ENCODE measurements at regions not wholly inside any gene's neighbourhood (a gene's known extent, or its start where the extent isn't known, plus 50 kb on each side); places are given as distances from the start of the nearest gene placed in this dataset.
A peak's percentile ranks its signal among the peaks of the same experiment; 100 is the strongest.

DNA sequence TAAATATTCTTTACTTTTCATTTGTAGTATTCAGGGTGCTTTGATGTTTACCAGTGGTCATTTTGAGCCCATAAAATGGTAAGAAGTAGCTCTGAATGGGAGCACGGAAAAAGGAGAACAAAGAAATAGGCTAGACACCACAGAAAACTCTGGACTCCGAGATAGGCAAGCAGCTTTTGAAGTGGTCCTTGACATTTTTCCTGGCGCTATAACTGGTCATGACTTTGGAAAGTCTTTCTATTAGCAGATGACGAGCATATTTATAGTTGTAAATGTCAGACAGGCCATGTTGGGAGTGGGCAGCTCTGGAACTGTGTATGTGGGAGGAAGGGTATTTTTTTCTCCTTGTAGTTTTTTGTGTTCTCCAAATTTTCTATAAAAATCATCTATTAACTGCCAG, 126.1 kb upstream of the POC5 start:
- Histone ChIP-seq H4K20me1 (ENCODE audit: insufficient read depth, low read length) (no peaks in the 10 kb centered on the region), H3K36me3 (replicated peaks; ENCODE audit: insufficient read depth, low read length) (no peaks in the 10 kb centered on the region), H3K79me2 (ENCODE audit: low read length) (no peaks in the 10 kb centered on the region), H3K9ac (ENCODE audit: low read length) (no peak overlapping the region), H3K4me2 (ENCODE audit: low read depth, low read length) (no peak overlapping the region), H3K9me3 (replicated peaks; ENCODE audit: insufficient read depth, low read length) (no peaks in the 10 kb centered on the region), H3K27ac (ENCODE audit: low read length) (no peak overlapping the region), H2AFZ (ENCODE audit: low read length) (no peak overlapping the region), H3K9me2 (replicated peaks; ENCODE audit: insufficient read depth, low read length) (no peaks in the 10 kb centered on the region), H3K4me3 (ENCODE audit: low read length) (no peak overlapping the region), H3F3A (ENCODE audit: insufficient read depth, low read length) (peaks cover 38% of the 10 kb centered on the region), H3K27me3 (replicated peaks; ENCODE audit: insufficient read depth, low read length) (no peaks in the 10 kb centered on the region), H3K4me1 (ENCODE audit: low read length) (peaks cover 61% of the 10 kb centered on the region)
- no peak for DNase-seq
- TF ChIP-seq EZH2 (optimal IDR thresholded peaks at IDR 0.05; ENCODE audit: low read depth, low read length) (no peak), EZH2phosphoT487 (IDR thresholded peaks at IDR 0.05; ENCODE audit: low read length) (no peak)
- TF ChIP-seq, protein P1, sequence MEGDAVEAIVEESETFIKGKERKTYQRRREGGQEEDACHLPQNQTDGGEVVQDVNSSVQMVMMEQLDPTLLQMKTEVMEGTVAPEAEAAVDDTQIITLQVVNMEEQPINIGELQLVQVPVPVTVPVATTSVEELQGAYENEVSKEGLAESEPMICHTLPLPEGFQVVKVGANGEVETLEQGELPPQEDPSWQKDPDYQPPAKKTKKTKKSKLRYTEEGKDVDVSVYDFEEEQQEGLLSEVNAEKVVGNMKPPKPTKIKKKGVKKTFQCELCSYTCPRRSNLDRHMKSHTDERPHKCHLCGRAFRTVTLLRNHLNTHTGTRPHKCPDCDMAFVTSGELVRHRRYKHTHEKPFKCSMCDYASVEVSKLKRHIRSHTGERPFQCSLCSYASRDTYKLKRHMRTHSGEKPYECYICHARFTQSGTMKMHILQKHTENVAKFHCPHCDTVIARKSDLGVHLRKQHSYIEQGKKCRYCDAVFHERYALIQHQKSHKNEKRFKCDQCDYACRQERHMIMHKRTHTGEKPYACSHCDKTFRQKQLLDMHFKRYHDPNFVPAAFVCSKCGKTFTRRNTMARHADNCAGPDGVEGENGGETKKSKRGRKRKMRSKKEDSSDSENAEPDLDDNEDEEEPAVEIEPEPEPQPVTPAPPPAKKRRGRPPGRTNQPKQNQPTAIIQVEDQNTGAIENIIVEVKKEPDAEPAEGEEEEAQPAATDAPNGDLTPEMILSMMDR (IDR thresholded peaks at IDR 0.05; ENCODE audit: low read length): no peak

DNA sequence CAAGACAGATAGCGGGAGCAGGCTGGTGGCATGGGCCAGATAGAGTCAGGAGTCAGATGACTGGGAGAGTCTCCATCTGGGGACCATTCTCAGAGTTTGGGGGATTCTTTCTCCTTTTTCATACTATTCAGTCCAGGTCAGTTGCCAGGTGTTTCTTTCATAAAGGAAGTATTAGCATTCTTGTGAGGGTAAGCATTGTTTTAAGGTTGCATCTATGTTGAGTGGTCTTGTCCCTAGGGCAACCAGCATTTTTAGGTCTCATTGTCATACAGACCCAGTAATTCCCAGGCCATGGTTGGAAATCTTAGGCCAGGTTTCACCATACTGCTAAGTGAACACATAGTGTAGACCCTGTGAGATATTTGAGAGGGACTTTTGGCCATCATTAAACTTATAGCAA, 122.3 kb upstream of the POC5 start:
- no peaks in the 10 kb centered on the region for H3K36me3 ChIP-seq (replicated peaks; ENCODE audit: insufficient read depth, low read length)
- peak; percentile 78 for DNase-seq
- H3F3A ChIP-seq (ENCODE audit: insufficient read depth, low read length): peaks cover 22% of the 10 kb centered on the region
- H3K4me2 ChIP-seq (ENCODE audit: low read depth, low read length): peak overlapping the region; percentile 22; the same call in 1 of the 2 replicates
- peak overlapping the region; percentile 38 for H3K9ac ChIP-seq (ENCODE audit: low read length)
- H2AFZ ChIP-seq (ENCODE audit: low read length): no peak overlapping the region
- no peaks in the 10 kb centered on the region for H4K20me1 ChIP-seq (ENCODE audit: insufficient read depth, low read length)
- H3K4me3 ChIP-seq (ENCODE audit: low read length): no peak overlapping the region
- H3K9me3 ChIP-seq (replicated peaks; ENCODE audit: insufficient read depth, low read length): no peaks in the 10 kb centered on the region; the same call in 1 of the 2 replicates
- peak overlapping the region; percentile 86 for H3K27ac ChIP-seq (ENCODE audit: low read length)
- H3K4me1 ChIP-seq (ENCODE audit: low read length): peaks cover 40% of the 10 kb centered on the region
- H3K9me2 ChIP-seq (replicated peaks; ENCODE audit: insufficient read depth, low read length): no peaks in the 10 kb centered on the region
- H3K27me3 ChIP-seq (replicated peaks; ENCODE audit: insufficient read depth, low read length): no peaks in the 10 kb centered on the region
- H3K79me2 ChIP-seq (ENCODE audit: low read length): no peaks in the 10 kb centered on the region
- TF ChIP-seq EZH2 (optimal IDR thresholded peaks at IDR 0.05; ENCODE audit: low read depth, low read length) (no peak), EZH2phosphoT487 (IDR thresholded peaks at IDR 0.05; ENCODE audit: low read length) (no peak)
- TF ChIP-seq, protein P1 (IDR thresholded peaks at IDR 0.05; ENCODE audit: low read length): no peak

- no peak overlapping the region for H3K4me2 ChIP-seq (ENCODE audit: low read depth, low read length)
- H3K9me2 ChIP-seq (replicated peaks; ENCODE audit: insufficient read depth, low read length): no peaks in the 10 kb centered on the region
- no peak overlapping the region for H3K4me3 ChIP-seq (ENCODE audit: low read length)
- H3K9ac ChIP-seq (ENCODE audit: low read length): no peak overlapping the region
- H3K27ac ChIP-seq (ENCODE audit: low read length): no peak overlapping the region
- no peak overlapping the region for H2AFZ ChIP-seq (ENCODE audit: low read length)
- no peaks in the 10 kb centered on the region for H3K79me2 ChIP-seq (ENCODE audit: low read length)
- TF ChIP-seq EZH2phosphoT487 (IDR thresholded peaks at IDR 0.05; ENCODE audit: low read length): no peak
- no peak for TF ChIP-seq EZH2 (optimal IDR thresholded peaks at IDR 0.05; ENCODE audit: low read depth, low read length)
- TF ChIP-seq, protein P1 (IDR thresholded peaks at IDR 0.05; ENCODE audit: low read length): no peak
- no peaks in the 10 kb centered on the region for H3K36me3 ChIP-seq (replicated peaks; ENCODE audit: insufficient read depth, low read length)
- no peaks in the 10 kb centered on the region; the same call in 1 of the 2 replicates for H3K9me3 ChIP-seq (replicated peaks; ENCODE audit: insufficient read depth, low read length)
- DNase-seq: no peak
- peaks cover 19% of the 10 kb centered on the region for H3F3A ChIP-seq (ENCODE audit: insufficient read depth, low read length)
- H3K4me1 ChIP-seq (ENCODE audit: low read length): peaks cover 34% of the 10 kb centered on the region
- H4K20me1 ChIP-seq (ENCODE audit: insufficient read depth, low read length): no peaks in the 10 kb centered on the region
- H3K27me3 ChIP-seq (replicated peaks; ENCODE audit: insufficient read depth, low read length): no peaks in the 10 kb centered on the region
Observed at GRCh38 chr5:75837258-75837841, 120.1 kb upstream of the POC5 start.
